GM12865 (cell line): ENCODE measurements at regions not wholly inside any gene's neighbourhood (a gene's known extent, or its start where the extent isn't known, plus 50 kb on each side); places are given as distances from the start of the nearest gene placed in this dataset.

Experiments used
- DNase-seq: peaks from one replicate; pipeline ENCODE4 v3.0.0; 2010; ENCODE audit warnings: low read depth
- H3K4me3 ChIP-seq: 2 replicates; pipeline ENCODE4 v1.5.1; 2011; ENCODE audit warnings: mild to moderate bottlenecking, low read depth, low read length, control low read depth
- CTCF ChIP-seq: IDR thresholded peaks from 2 replicates; pipeline ENCODE4 v1.5.1; 2011; ENCODE audit warnings: low read length, control low read depth, low read depth, inconsistent platforms; ENCODE audit not compliant: insufficient read depth; ENCODE audit errors: missing control alignments

- TF ChIP-seq CTCF, result no peak
- H3K4me3 ChIP-seq, result no peak overlapping the region
- DNase-seq, result no peak
Measured at GRCh38 chr22:49087198-49087597, 740.5 kb downstream of the BRD1 start.

- no peak for TF ChIP-seq CTCF
- DNase-seq, result no peak
- H3K4me3 ChIP-seq, result no peak overlapping the region
Measured at GRCh38 chr22:49086606-49087157, 741.0 kb downstream of the BRD1 start.

- TF ChIP-seq CTCF, result no peak
- H3K4me3 ChIP-seq, result no peak overlapping the region
- no peak for DNase-seq
Measured at GRCh38 chr22:49086181-49086580, 741.5 kb downstream of the BRD1 start.

GRCh38 chr22:49084206-49084605, 743.5 kb downstream of the BRD1 start:
- no peak overlapping the region for H3K4me3 ChIP-seq
- no peak for TF ChIP-seq CTCF
- DNase-seq, result no peak

GRCh38 chr22:49083607-49084006, 744.1 kb downstream of the BRD1 start:
- H3K4me3 ChIP-seq, result no peak overlapping the region
- no peak for DNase-seq
- TF ChIP-seq CTCF, result no peak

- TF ChIP-seq CTCF, result no peak
- DNase-seq, result no peak
- no peak overlapping the region for H3K4me3 ChIP-seq
Measured at GRCh38 chr22:49082451-49082850, 745.2 kb downstream of the BRD1 start.

GRCh38 chr22:49081926-49082325, 745.7 kb downstream of the BRD1 start:
- H3K4me3 ChIP-seq, result no peak overlapping the region
- no peak for TF ChIP-seq CTCF
- no peak for DNase-seq
